ENCODE measurements at regions not wholly inside any gene's neighbourhood (a gene's known extent, or its start where the extent isn't known, plus 50 kb on each side); places are given as distances from the start of the nearest gene placed in this dataset.

- in situ Hi-C loops (cut with MboI; ENCODE audit: low pct_unique_long_range_greater_than_20kb, low sequenced_read_pairs, unreplicated experiment): no loop called here
- DNase-seq (ENCODE audit: low spot score): no peak
These were observed 146.2 kb upstream of the KLF7 start for GRCh38 chr2:207312006-207312356.

GRCh38 chr2:207313947-207314346 is 148.2 kb upstream of the KLF7 start:
- no peak for DNase-seq (ENCODE audit: low spot score)
- no peak for TF ChIP-seq CTCF (IDR thresholded peaks at IDR 0.05; ENCODE audit: extremely low read depth, insufficient read depth, missing control alignments)
- in situ Hi-C loops (cut with MboI; ENCODE audit: low pct_unique_long_range_greater_than_20kb, low sequenced_read_pairs, unreplicated experiment): no loop called here

More at GRCh38 chr2:207312006-207312356, 146.2 kb upstream of the KLF7 start:
- no peak for TF ChIP-seq CTCF (IDR thresholded peaks at IDR 0.05; ENCODE audit: extremely low read depth, insufficient read depth, missing control alignments)

- in situ Hi-C loops (cut with MboI; ENCODE audit: low pct_unique_long_range_greater_than_20kb, low sequenced_read_pairs, unreplicated experiment): no loop called here
- no peak for TF ChIP-seq CTCF (IDR thresholded peaks at IDR 0.05; ENCODE audit: extremely low read depth, insufficient read depth, missing control alignments)
- no peak for DNase-seq (ENCODE audit: low spot score)
These were observed 149.4 kb upstream of the KLF7 start for GRCh38 chr2:207315131-207315530.

GRCh38 chr2:207316484-207316883 is 150.7 kb upstream of the KLF7 start:
- in situ Hi-C loops (cut with MboI; ENCODE audit: low pct_unique_long_range_greater_than_20kb, low sequenced_read_pairs, unreplicated experiment): no loop called here

GRCh38 chr2:207316906-207317305 is 151.2 kb upstream of the KLF7 start:
- in situ Hi-C loops (cut with MboI; ENCODE audit: low pct_unique_long_range_greater_than_20kb, low sequenced_read_pairs, unreplicated experiment): no loop called here
- TF ChIP-seq CTCF (IDR thresholded peaks at IDR 0.05; ENCODE audit: extremely low read depth, insufficient read depth, missing control alignments): no peak
- DNase-seq (ENCODE audit: low spot score): no peak

More at GRCh38 chr2:207316484-207316883, 150.7 kb upstream of the KLF7 start:
- TF ChIP-seq CTCF (IDR thresholded peaks at IDR 0.05; ENCODE audit: extremely low read depth, insufficient read depth, missing control alignments): no peak
- no peak for DNase-seq (ENCODE audit: low spot score)

- DNase-seq (ENCODE audit: low spot score): no peak
- in situ Hi-C loops (cut with MboI; ENCODE audit: low pct_unique_long_range_greater_than_20kb, low sequenced_read_pairs, unreplicated experiment): no loop called here
These were observed 151.7 kb upstream of the KLF7 start for GRCh38 chr2:207317378-207317984.

More at GRCh38 chr2:207317378-207317984, 151.7 kb upstream of the KLF7 start:
- TF ChIP-seq CTCF (IDR thresholded peaks at IDR 0.05; ENCODE audit: extremely low read depth, insufficient read depth, missing control alignments): no peak
